IPS DF 4.7 (cell line): ENCODE measurements at regions not wholly inside any gene's neighbourhood (a gene's known extent, or its start where the extent isn't known, plus 50 kb on each side); places are given as distances from the start of the nearest gene placed in this dataset.
"Not testable (repeated sequence)": the region's sequence is repeated elsewhere in the genome, so short reads cannot be mapped to it uniquely, and the experiment has no call there.

Experiments used
- DNase-seq: peaks from one replicate; pipeline ENCODE4 v3.0.0-alpha.2; 2013; ENCODE audit warnings: low spot score; ENCODE audit errors: extremely low read depth

DNA sequence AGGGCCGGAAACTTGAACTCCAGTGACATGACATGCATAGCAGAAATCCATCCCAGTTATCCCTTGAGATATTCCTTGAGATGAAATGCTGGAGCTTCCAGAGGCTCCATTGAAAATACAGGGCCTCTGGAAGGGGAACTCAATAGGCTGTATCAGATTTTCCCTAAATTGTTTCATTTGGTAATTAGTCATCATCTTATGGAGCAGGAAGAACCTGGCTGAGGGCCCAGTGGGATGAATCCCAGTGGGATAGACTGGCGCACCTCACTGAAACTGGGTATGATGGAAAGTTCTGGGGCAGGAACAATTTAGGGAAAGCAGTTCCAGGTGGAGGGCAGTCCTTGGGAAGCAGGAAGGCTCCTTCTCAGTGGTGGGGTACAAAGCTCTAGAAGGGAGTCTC lies 307.8 kb upstream of the DIPK2B start:
- no peak for DNase-seq

DNA sequence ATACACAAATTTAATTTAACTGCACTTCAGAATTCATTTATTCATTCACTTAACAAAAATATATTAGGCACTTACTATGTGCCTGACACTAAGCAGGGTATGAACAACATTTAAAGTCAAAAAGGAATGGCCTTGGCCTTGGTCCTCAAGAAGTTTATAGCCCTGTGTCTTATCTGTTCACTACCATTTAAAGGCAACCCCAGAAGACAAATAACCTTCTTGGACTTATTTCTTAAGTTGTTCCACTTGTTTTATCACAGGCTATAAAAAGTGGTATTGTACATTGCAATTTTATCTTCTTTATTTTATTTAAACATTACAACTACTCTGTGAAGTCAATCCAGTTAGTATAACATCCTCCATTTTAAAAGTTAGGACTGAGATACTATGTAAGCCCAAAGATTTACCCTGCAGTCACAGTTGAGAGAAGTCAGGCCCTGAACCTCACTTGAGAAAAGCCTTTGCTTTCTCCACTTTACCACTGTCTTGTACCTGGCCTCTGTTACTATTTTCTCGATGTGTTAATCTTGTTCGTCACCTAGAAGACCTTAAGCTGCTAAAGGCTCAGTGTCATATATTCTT lies 305.6 kb upstream of the DIPK2B start:
- no peak for DNase-seq

DNA sequence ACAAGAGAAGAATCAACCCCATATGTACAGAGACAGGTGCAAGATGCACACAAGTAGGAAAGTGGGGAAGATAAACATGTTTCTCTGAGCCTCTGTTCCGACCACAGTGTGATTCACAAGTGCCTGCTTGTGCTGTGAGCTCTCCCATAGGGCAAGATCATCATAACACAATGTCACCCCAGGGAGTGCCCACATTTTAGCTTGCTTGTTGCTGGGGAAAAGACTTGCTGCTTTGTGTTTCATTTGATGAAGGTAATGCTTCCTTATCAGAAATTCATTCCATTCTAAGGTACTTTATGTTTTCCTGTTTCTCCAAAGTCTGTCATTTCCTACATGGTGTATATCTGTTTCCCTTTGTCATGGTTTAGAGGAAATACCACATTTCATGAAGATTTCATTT lies 304.5 kb upstream of the DIPK2B start:
- no peak for DNase-seq

DNA sequence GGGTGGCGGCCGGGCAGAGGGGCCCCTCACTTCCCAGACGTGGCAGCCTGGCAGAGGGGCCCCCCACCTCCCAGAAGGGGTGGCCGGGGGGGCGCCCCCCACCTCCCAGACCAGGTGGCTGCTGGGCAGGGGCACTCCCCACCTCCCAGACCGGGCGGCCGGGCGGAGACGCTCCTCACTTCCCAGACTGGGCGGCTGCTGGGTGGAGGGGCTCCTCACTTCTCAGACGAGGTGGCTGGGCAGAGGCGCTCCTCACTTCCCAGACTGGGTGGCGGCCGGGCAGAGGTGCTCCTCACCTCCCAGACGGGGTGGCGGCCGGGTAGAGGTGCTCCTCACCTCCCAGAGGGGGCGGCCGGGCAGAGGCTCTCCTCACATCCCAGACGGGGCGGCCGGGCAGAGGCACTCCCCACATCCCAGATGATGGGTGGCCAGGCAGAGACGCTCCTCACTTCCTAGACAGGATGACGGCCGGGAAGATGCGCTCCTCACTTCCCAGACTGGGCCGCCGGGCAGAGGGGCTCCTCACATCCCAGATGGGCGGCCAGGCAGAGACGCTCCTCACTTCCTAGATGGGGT lies 303.2 kb upstream of the DIPK2B start:
- DNase-seq: not testable (repeated sequence)

DNA sequence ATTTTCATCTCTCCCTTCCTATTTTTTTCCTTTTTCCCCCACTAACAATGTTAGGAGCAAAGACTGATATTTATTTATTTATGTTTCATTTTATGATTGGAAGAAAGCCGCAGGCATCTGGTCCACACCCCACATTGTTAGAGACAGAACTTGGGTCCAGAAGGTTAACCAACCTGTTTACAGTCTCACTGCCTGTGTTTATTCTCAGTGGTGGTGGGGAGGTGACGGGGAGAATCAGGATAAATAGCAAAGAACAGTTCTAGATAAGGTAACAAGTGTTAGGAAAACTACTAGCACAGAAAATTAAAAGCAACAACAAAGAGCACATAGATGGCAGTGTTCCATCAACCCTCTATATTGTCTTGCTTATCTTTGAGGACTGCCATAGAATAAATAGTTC lies 301.7 kb upstream of the DIPK2B start:
- no peak for DNase-seq

DNA sequence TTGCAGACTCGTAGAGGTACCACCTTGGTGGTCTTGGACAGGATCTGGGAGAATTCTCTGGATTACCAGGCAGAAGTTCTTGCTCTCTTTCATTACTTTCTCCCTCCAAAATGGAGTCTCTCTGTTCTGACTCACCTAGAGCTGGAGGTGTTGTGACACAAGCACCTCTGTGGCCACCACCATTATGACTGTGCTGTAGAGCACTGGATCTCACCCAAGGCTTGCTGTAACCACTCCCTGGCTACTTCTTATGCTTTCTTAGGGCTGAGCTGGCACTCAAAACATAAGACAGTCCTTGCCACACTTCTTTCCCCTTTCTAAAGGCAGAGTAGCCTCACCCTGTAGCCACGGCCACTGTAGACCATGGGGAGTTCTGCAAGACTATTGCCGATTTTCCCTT lies 296.6 kb upstream of the DIPK2B start:
- DNase-seq: no peak

DNA sequence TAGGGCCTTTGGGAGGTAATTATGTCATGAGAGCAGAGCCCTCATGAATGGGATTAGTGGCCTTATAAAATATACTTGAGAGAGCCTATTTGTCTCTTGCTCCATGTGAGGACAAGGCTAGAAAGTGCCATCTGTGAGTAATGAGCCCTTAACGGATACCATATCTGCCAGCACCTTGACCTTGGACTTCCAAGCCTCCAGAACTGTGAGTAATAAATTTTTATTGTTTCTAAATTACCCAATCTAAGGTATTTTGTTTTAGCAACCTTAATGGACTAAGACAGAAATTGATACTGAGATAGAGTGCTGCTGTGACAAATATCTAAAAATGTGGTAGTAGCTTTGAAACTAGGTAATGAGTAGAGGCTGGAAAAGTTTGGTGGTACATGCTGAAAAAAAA lies 285.0 kb upstream of the DIPK2B start:
- DNase-seq: no peak

DNA sequence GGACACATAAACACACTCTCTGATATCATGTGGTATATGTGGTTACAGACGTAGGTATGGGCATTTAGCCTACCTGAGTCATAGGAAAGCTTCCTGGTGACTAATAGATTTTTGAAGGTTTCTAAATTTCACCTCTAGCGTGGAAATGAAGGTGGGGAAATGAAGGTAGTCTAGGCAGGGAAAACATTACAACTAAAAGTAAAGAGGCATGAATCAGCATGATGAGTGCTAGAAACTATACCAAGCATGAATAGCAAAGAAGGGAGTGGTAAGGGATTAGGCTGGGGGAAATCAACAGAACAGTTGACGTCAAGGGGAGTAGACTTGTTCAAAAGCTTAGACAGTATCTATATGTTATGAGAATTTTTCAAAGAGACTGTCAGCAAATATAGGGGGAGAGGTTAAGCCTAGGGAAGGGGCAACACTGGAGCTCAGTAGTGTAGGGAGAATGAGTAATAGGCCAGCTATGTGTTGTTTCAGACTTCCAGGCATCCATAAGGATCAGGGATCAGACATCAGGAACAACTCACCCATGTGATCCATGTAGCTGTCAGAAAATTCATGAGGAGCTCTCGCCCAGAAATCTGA lies 279.3 kb upstream of the DIPK2B start:
- no peak for DNase-seq

DNA sequence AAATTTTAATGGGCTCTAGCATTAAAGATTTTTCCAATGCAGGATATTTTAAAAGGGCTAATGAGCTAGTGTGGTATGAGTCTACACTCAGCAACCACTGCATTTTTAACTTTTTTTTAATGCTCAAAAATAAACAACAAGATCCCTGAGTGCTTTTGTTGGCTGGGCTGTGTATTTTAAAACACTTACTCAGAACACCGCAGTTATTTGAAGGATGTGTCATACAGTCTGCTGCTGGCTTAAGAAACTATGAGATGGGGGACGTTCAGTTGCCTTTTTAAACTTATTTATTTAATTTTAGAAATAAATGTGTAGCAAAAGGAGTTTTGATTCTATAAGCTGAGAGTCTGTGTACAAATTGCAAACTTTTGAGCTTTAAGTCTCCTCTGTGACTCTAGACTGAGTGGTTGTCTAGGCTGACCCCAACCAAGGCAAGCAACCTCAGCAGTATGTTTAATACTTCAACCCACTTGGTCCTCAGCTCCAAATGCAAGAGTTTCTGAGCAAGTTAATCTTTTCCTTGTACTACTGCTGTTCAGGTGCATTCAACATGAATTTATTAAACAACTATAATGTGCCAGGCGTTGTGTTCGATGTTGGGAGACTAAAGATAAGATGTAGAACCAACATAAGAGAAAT lies 278.6 kb upstream of the DIPK2B start:
- no peak for DNase-seq

DNA sequence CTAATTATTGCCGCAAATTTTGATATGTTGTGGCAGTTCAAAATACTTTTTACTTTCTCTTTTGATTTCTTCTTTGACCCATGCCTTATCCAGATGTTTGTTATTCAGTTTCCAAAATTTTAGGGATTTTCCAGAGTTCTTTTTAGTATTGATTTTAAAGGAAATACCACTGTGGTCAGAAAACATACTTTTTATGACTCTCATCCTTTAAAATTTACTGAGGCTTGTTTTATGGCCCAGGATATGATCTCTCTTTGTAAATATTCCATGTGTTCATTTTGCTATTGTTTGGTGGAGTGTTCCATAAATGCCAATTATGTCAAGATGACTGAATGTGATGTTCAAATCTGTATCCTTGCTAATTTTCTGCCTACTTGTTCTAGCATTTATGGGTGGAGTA lies 272.3 kb upstream of the DIPK2B start:
- DNase-seq: no peak

DNA sequence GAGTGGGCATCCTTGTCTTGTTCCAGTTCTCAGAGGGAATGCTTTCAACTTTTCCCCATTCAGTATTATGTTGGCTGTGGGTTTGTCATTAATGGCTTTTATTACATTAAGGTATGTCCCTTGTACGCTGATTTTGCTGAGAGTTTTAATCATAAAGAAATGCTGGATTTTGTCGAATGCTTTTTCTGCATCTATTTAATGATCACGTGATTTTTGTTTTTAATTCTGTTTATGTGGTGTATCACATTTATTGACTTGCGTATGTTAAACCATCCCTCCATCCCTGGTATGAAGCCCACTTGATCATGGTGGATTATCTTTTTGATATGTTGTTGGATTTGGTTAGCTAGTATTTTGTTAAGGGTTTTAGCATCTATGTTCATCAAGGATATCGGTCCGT lies 266.9 kb upstream of the DIPK2B start:
- DNase-seq: not testable (repeated sequence)

DNA sequence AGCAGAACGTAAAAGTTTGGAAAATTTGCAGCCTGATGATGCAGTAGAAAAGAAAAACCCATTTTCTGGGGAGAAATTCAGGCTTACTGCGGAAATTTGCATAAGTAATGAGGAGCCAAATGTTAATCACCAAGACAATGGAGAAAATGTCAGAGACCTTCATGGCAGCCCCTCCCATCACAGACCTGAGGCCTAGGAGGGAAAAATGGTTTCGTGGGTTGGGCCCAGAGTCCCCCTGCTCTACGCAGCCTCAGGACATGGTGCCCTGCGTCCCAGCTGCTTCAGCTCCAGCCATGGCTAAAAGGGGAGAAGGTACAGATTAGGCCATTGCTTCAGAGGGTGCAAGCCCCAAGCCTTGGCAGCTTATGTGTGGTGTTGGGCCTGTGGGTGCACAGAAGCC lies 255.1 kb upstream of the DIPK2B start:
- not testable (repeated sequence) for DNase-seq

DNA sequence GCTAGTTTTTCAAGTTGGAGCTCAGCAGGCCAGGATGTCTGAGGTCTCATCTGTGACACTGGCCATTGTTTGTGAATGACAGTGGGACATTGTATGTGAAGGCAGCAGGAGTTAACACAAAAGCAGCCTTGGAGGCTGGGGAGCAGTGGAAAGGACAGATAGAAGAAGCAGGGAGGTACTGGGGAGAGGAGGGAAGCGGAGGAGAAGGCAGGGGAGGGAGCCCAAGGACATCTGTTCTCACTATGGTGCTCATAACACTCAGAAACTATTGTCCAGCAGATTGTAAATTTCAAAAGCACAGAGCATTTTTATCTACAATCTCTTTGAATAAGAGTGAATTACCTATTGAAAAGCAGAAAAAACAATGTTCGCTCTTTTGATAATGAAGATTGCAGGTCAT lies 253.6 kb upstream of the DIPK2B start:
- no peak for DNase-seq

DNA sequence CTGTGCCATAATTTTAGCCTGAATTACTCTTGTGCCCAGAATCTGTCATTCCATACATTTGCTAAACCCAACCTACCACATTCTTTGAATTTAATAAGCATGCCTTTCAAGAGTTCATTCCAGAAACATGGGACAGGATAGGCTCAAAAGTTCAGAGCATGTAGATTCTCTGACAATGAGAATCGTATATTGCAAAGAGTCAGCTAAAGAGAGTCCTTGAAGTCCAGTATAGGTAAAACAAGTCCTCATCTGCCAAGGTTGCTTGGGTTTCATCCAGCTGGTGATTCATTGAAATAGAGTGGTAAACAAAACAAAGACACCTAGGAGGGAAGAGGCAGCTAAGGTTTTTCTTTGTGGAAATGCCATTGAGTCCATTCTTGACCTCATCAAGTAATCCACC lies 249.3 kb upstream of the DIPK2B start:
- no peak for DNase-seq

DNA sequence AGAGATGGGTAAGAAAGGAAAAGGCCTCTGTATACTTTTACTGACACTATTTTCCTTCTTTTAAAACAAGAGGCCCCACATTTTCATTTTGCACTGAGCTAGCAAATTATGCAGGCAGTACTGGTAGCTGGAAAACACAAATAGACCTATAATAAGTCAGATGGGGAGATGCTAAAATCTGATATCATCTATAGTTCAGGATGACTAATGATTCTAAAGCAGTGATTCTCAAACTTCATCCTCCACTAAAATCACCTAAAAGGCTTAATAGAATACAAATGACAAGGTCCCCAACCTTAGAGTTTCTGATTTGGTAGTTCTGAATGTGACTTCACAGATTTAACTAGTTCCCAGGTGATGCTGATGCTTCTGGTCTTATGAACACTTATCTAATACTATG lies 247.3 kb upstream of the DIPK2B start:
- no peak for DNase-seq

DNA sequence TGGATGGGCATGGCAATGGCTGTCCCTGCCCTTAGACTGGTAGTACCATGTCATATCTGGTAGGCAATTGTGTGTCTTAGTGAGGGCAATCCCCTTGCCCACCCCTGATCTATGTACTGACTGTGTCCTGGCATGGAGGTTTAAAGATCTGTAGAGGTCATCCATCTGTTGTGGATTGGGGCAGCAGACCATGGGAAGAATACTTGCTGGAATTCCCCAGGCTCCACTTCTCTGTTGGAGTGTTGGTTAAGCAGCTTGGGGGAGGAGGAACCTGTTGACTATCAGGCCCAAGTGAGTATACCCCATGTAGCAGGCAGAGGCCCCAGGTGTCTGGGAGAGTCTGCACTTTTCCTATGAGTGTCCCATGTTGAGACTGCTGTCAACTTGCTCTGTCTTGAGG lies 246.7 kb upstream of the DIPK2B start:
- DNase-seq: no peak

DNA sequence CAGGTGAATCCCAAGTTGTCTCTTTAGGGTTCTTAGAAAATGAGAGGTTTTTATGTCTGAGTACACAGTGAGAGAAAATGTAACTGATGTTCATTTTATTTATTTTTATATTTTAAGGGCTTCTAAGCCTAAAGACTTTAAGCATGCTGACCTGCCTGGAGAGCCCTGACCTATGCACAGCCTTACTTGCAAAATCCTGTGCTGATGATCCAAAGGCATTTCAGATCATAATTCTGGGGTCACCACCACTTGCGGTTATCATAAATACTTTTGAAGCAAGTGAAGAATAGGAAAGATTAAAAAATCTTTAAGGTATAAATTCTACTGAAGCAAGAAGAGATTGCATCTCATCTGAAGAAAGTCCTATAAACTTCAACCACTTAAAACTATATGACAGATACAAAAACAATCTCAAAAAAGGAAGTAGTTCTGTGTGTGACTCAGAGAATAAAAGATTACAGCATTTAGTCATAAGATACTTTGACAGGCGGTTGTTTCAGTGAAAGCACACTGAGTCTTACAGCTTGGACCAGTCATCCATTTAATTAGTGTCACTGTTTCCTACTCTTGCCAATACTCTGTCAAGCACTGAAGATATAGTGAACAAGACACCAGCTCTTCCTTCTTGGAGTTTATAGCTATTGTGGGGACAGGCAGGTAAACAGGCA lies 245.2 kb upstream of the DIPK2B start:
- no peak for DNase-seq

DNA sequence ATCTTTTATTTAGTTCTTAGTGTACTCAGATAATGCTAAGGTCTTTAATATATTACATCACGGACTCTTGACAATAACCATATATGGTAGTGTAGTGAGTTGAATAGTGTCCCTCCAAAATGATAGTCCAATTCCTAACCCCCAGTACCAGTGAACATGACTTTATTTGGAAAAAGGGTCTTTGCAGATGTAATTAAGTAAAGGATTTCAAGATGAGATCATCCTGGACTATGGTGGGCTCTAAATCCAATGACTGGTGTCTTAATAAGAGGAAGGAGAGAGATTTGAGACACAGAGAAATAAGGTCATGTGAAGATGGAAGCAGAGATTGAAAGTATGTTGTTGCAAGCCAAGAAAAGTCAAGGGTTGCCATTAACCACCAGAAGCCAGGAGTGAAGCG lies 236.5 kb upstream of the DIPK2B start:
- no peak for DNase-seq

DNA sequence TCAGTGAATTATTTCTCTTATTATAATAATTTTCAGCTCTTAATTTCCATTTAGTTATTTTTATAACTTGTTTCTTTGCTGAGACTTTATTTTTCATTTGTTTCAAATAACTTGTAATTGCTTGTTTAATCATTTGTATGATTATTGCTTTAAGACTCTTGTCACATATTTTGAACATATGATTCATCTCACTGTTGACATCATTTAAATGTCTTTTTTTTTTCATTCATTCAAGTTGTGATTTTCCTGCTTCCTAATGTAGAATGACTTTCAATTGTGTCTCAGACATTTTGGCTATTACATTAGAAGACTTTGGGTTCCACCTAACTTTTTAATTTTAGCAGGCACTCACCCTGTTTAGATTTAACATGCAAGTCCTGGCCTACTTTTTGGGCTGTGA lies 234.8 kb upstream of the DIPK2B start:
- no peak for DNase-seq

DNA sequence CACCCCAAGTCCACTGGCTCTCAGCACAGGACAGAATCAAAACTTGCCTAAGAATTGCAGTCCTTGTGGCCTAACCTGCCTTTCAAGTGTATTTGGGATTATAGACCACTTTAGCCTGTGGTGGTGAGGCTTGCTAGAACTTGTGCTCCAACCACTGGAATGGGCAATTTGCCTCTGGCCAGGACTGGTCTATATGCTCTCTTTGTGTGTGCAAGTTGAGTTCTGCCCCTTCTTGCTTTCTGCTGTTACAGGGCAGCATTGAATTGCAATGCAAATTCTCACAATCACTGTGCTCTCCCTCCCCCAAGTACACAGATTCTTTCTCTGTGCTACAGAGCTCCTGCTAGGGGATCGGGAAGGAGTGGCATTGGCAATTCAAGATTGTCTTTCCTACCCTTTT lies 233.6 kb upstream of the DIPK2B start:
- DNase-seq: no peak

DNA sequence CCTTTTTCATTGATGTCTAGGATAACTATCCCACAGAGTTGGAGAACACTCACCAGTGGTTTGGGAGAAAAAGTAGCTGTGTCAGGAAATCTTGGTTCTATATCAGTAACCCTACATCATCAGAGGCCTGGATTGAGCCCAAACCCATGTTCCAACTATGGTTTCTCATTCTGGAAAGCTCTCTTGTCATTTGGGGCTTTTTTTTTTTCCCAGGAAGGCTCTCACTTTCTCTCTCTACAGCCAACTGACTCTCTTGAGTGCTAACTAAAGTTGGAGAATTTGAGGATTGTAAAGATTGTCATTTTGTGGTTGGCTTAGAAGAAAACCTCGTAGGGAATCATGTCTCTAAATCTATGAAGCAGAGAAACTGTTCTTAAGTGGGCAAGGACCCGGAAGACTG lies 228.2 kb upstream of the DIPK2B start:
- DNase-seq: no peak

DNA sequence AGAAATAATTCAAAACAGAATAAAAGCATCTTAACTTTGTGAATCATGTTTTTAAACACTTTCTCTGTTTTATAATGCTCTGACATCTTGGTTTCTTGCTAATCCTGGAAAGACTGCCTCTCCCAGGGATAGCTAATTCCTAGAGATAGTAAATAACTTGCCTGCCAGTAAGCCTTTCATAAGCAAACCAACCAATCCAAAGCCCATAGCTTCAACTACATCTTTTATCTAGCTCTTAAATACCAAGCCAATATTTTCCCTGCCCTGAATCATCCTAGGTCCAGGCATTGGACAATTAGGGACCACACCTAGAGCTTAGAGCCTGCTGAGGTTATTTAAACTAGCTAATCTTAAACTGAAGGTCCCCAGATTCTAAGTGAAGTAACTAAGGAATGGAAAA lies 223.7 kb upstream of the DIPK2B start:
- DNase-seq: no peak
